HG03039 (cell line): ENCODE measurements at regions not wholly inside any gene's neighbourhood (a gene's known extent, or its start where the extent isn't known, plus 50 kb on each side); places are given as distances from the start of the nearest gene placed in this dataset.

Source experiments
- ATAC-seq: cut with Tn5 transposase; IDR thresholded peaks from one replicate; pipeline ENCODE4 v1.9.1; 2021; ENCODE audit warnings: mild to moderate bottlenecking, moderate library complexity; ENCODE audit not compliant: unreplicated experiment

DNA sequence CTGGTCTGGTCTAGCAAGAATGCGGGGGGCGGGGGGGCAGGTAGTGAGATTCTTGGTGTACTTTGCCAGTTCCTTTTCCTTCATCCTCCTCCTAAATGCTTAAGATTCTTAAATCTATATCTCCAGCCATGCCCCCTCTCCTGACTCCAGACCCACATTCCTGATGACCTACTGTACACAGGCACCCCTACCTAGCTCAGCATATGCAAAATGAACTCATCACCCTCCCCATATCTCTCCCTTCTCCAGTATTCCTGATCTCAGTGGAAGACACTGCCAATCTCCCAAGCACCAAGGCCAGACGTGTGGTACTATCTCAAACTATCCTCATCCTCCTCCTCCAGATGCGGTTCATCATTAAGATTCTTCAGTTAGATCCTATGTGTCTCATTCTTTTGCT is 215.8 kb downstream of the SPTSSA start:
- ATAC-seq = no peak

- no peak for ATAC-seq
Observed at GRCh38 chr14:34243401-34243800, 218.6 kb downstream of the SPTSSA start.

- no peak for ATAC-seq
Observed at GRCh38 chr14:34243001-34243400, 219.0 kb downstream of the SPTSSA start.

DNA sequence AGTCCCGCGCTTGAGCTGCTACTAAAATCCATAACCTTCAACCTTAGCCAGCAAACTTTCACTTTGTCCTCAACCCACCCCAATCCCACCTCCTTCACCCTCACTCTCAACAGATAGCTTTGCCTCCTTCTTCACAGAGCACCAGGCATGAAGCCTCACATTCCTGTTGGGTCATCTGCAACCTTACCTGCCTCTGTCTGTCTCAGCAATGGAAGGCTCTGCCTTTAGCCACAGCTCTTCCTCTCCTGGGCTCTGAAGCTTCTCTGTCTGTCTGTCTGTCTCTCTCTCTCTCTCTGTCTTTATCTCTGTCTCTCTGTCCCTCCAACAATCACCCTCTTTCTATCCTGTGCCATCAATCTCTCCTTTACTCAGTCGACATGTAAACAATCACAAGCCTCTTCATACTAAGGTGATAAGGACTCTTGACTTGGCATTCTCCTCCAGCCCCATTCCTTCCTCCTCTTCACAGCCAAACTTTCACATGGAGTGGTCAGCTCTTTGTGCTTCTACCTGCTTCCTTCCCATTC is 220.8 kb downstream of the SPTSSA start:
- no peak for ATAC-seq

DNA sequence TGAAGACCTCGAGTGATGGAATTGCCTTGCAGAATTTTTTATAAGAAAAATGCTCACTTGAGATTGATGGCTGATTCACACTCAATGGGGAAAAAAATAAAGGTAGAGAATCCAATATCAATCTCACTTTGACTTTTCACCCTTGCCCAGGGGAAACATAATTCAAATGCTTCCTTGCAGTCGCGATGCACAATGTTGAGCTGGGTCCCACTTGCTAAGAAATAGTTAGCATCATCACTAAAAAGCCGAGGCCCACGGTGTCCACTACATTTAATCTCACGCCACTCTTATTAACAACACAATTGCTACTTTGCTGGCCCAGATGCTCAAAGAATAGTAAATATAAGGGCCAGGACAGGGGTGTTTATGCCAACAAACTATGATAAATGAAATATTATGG is 223.4 kb downstream of the SPTSSA start:
- ATAC-seq = no peak

DNA sequence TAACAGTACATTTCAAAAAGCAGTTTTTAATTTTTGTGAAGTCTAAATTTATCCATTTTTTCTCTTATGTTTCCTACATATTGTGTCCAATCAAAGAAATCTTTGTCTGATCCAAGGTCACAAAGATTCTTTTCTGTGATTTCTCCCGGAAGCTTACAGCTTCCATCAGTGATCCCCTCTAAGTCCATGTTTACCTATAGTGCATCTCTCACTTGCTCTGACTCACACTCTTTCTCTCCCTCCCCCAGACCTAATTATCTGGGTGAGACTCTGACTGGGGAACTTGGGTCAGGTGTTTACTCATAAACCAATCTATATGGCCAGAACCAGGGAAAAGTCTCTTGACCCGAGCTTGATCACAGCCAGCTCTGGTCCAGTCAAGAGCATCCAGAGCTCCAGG is 224.4 kb downstream of the SPTSSA start:
- ATAC-seq = no peak

DNA sequence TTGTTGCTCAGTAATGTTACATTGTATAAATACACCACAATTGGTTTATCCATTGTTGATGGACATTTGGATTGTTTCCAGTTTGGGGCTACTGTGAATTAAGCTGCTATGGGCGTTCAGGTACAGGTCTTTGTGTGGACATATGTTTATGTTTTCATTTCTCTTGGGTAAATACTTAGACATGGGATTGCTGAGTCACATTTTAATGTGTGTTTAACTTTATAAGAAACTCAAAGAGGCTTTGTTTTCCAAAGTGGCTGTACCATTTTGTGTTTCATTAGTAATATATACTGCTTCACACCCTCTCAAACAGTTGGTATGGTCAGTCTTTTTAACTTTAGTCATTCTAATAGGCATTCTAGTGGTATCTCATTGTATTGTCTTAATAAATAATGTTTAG is 225.0 kb downstream of the SPTSSA start:
- ATAC-seq = no peak

DNA sequence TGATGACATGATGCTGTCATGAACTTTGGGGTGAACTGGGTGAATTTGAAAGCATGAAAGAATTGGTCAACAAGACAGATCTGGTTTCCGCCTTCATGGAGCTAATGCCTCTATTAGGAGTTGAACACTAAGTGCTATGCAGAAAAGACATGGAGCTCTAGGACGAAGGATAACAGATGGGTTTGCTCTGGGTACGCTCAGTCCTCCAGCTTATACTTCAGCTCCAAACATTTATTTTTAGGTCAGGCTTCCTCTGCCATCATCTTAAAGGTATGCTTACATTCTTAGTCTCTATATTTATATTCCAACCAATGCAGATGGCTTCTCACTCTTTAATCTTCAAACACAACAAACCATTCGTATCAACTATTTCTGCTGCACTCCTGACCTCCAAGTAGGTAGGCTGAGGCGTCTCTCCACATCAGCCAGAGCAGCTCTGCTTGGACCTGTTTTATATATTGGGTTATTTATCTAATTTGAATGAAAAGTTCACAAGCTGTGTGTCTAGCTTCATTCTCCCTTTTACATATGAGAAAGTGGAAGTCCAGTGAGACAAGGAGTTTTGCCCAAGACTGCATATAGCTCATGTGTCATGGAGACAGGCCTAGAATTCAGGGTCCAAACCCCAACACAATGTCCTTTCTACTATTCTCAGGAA is 226.3 kb downstream of the SPTSSA start:
- no peak for ATAC-seq

- ATAC-seq = no peak
Observed at GRCh38 chr14:34234258-34234657, 227.8 kb downstream of the SPTSSA start.

DNA sequence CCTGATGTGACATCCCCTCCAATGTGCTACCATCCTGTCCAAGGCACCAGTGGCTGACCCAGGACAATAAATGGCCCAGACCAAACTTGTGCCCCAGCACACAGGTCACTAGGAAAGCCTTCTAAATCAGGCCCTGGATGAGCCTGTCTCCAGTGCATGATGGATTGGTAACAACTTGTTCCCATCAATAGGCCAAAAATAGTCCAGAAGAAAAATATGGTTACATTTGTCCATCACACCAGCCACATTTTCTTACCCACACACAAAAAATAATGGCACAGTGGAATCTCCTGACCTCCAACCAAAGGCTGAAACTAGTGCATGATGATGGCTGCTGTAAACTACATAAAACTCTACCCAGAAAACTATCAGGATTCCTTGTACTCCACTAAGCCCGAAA is 228.4 kb downstream of the SPTSSA start:
- ATAC-seq = no peak

GRCh38 chr14:34232790-34233189 is 229.2 kb downstream of the SPTSSA start:
- ATAC-seq = no peak

DNA sequence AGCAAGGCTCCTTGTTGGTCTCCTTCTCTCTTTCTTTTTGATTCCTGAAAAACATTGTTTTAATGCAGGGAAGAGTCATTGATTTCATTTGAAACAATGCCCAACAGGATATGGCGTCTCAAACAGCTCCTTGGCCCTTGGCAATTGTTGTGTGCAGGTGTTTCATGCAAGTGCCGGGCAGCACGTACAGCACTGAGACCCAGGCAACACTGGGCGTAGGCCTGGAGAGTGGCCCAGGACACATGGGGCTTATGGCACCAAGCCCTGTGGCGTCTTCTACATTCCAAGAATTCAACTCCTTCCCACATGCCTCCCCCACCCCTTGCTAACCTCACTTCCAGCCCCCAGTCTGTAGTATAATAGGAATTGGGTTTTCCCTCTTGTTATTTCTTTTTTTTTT is 230.4 kb downstream of the SPTSSA start:
- ATAC-seq = no peak

- no peak for ATAC-seq
Observed at GRCh38 chr14:34229140-34229539, 232.9 kb downstream of the SPTSSA start.

- ATAC-seq = no peak
Observed at GRCh38 chr14:34228650-34228976, 233.4 kb downstream of the SPTSSA start.

- no peak for ATAC-seq
Observed at GRCh38 chr14:34227834-34228649, 234.0 kb downstream of the SPTSSA start.

- ATAC-seq = no peak
Observed at GRCh38 chr14:34224221-34224620, 237.8 kb downstream of the SPTSSA start.

- no peak for ATAC-seq
Observed at GRCh38 chr14:34223373-34224148, 238.5 kb downstream of the SPTSSA start.

DNA sequence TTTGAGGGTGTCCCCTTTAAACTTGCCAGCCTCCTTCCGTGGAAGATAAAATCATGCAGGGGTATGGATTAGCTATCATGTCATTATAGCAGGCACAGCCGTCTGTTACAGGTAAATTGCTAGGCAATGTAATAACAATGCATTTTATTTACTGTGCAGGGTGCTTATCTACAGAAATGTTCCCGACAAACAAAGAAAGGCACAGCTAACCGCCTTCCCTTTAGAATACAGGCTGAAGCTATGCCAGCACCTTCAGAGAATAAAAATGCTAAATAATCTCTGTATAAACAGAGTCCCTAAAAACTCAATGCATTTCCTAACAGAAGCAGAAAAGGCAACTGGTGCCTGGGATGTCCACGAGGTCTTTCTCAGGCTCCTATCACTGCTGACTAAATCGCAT is 239.2 kb downstream of the SPTSSA start:
- ATAC-seq = no peak

DNA sequence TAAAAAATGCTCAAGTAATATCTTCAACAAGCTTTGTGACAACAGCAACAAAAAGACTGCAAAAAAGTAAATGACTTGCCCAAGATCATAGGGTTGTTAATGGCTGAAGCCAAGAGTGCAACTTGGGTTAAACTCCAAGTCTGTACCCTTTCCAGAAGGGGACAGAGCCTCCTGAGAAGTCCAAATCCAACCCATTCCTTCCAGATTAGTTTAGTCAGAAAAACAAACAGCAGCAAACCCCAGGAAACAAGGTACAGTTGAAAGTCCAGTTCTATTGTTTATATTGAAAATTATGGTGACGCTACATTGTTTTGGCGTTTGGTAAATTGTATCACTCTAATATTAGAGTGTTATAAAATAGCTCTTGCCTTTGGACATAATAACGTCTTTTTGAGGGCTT is 239.9 kb downstream of the SPTSSA start:
- ATAC-seq = no peak

- ATAC-seq = peak; percentile 81
Observed at GRCh38 chr14:34220921-34221320, 241.1 kb downstream of the SPTSSA start.

GRCh38 chr14:34220378-34220706 is 241.7 kb downstream of the SPTSSA start:
- no peak for ATAC-seq
